ENCODE measurements at regions not wholly inside any gene's neighbourhood (a gene's known extent, or its start where the extent isn't known, plus 50 kb on each side); places are given as distances from the start of the nearest gene placed in this dataset.

GRCh38 chr16:86911437-86911958, 333.1 kb downstream of the FOXL1 start:
- peak in 4 of 5 donors; percentile 78 to 96 (median 87) for DNase-seq
- FAIRE-seq: no peak
- TF ChIP-seq CTCF (IDR thresholded peaks at IDR 0.05; ENCODE audit: borderline replicate concordance, extremely low read depth, insufficient read depth): no peak
- intact Hi-C loops (cut with DNase I): no loop called here
- no peak overlapping the region for H3K9ac ChIP-seq (ENCODE audit: low read length in 3 of 3)
- H3K4me3 ChIP-seq (ENCODE audit: low read length in 3 of 3): no peak overlapping the region
- no peaks in the 10 kb centered on the region for H3K27me3 ChIP-seq (ENCODE audit: control insufficient read depth, insufficient read depth, low read length)
- no peaks in the 10 kb centered on the region for H3K9me3 ChIP-seq (ENCODE audit: control insufficient read depth in 2 of 3, insufficient read depth in 1 of 3, low read length in 3 of 3)
- no peaks in the 10 kb centered on the region for H3K36me3 ChIP-seq (ENCODE audit: control insufficient read depth in 2 of 3, insufficient read depth in 3 of 3, low read length in 3 of 3)
- H3K27ac ChIP-seq (ENCODE audit: low read depth in 2 of 2, low read length in 2 of 2): no peak overlapping the region
- peaks cover 0 to 22% (median 3%) of the 10 kb centered on the region in 3 donors for H3K4me1 ChIP-seq (ENCODE audit: control insufficient read depth in 2 of 3, insufficient read depth in 2 of 3, low read depth in 1 of 3, low read length in 3 of 3)

- Histone ChIP-seq H3K27me3 (ENCODE audit: control insufficient read depth, insufficient read depth, low read length) (no peaks in the 10 kb centered on the region), H3K4me3 (ENCODE audit: low read length in 3 of 3) (no peak overlapping the region), H3K9me3 (ENCODE audit: control insufficient read depth in 2 of 3, insufficient read depth in 1 of 3, low read length in 3 of 3) (no peaks in the 10 kb centered on the region), H3K9ac (ENCODE audit: low read length in 3 of 3) (no peak overlapping the region), H3K4me1 (ENCODE audit: control insufficient read depth in 2 of 3, insufficient read depth in 2 of 3, low read depth in 1 of 3, low read length in 3 of 3) (peaks cover 0 to 22% (median 3%) of the 10 kb centered on the region in 3 donors), H3K27ac (ENCODE audit: low read depth in 2 of 2, low read length in 2 of 2) (no peak overlapping the region), H3K36me3 (ENCODE audit: control insufficient read depth in 2 of 3, insufficient read depth in 3 of 3, low read length in 3 of 3) (no peaks in the 10 kb centered on the region)
- DNase-seq: no peak
- intact Hi-C loops (cut with DNase I): no loop called here
- no peak for FAIRE-seq
- TF ChIP-seq CTCF (IDR thresholded peaks at IDR 0.05; ENCODE audit: borderline replicate concordance, extremely low read depth, insufficient read depth): no peak
Observed at GRCh38 chr16:86913886-86914285, 335.5 kb downstream of the FOXL1 start.

DNA sequence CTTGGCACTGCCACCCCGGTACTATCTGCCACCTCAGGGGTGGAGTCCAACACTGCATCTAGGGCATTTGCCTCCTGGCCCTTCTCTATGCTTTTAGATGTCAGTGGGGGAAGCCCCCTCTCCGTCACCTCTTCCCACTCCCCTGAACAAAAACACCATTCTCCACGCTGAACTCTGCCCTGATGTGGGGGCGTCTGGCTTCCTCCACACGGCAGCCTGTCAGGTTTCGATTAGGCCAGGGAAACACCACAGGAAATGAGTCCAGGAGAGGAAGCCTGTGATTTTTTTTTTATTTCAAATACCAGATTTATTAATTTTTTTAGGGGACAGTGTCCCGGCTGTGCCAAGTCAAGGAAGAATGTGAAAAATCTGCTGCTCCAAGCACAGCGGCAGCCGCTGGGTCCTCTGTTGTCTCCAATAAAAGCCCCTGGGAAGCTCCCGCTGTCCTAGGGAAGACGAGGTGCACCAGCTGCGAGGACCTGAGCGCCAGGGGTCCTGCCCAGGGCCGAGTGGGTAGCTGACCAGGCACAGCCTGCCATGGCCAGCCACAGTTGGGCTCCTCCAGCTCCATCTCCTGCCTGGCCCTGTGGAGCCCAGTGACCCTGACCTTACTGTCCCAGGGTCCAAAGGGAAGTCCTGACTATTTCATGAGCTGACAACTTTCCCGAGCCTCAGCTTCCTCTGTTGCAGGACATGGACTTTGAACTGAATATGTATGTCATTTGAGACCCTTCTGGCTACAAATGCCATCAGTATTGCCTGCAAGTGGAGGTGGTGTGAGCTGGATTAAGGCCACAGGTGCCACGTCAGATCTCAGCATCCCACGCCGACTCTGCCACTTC, 336.7 kb downstream of the FOXL1 start:
- Histone ChIP-seq H3K36me3 (ENCODE audit: control insufficient read depth in 2 of 3, insufficient read depth in 3 of 3, low read length in 3 of 3) (no peaks in the 10 kb centered on the region), H3K4me1 (ENCODE audit: control insufficient read depth in 2 of 3, insufficient read depth in 2 of 3, low read depth in 1 of 3, low read length in 3 of 3) (peaks cover 0 to 17% (median 3%) of the 10 kb centered on the region in 3 donors), H3K27me3 (ENCODE audit: control insufficient read depth, insufficient read depth, low read length) (no peaks in the 10 kb centered on the region), H3K27ac (ENCODE audit: low read depth in 2 of 2, low read length in 2 of 2) (no peak overlapping the region), H3K9me3 (ENCODE audit: control insufficient read depth in 2 of 3, insufficient read depth in 1 of 3, low read length in 3 of 3) (no peaks in the 10 kb centered on the region), H3K9ac (ENCODE audit: low read length in 3 of 3) (no peak overlapping the region), H3K4me3 (ENCODE audit: low read length in 3 of 3) (no peak overlapping the region)
- TF ChIP-seq CTCF (IDR thresholded peaks at IDR 0.05; ENCODE audit: borderline replicate concordance, extremely low read depth, insufficient read depth): no peak
- intact Hi-C loops (cut with DNase I): no loop called here
- DNase-seq: peak in 1 of 5 donors; percentile 64
- no peak for FAIRE-seq

Data from kidney (tissue), 13 donors.